22Rv1 (cell line): ENCODE measurements at regions not wholly inside any gene's neighbourhood (a gene's known extent, or its start where the extent isn't known, plus 50 kb on each side); places are given as distances from the start of the nearest gene placed in this dataset.

Experiments
- CTCF ChIP-seq: fragments of 450-650 bp; IDR thresholded peaks from 2 replicates; pipeline ENCODE4 v1.5.1; 2017; ENCODE audit warnings: mild to moderate bottlenecking
- ZFX ChIP-seq: fragments of 450-650 bp; IDR thresholded peaks from 2 replicates; pipeline ENCODE4 v1.6.1; 2017; ENCODE audit warnings: antibody characterized with exemption, borderline replicate concordance

DNA sequence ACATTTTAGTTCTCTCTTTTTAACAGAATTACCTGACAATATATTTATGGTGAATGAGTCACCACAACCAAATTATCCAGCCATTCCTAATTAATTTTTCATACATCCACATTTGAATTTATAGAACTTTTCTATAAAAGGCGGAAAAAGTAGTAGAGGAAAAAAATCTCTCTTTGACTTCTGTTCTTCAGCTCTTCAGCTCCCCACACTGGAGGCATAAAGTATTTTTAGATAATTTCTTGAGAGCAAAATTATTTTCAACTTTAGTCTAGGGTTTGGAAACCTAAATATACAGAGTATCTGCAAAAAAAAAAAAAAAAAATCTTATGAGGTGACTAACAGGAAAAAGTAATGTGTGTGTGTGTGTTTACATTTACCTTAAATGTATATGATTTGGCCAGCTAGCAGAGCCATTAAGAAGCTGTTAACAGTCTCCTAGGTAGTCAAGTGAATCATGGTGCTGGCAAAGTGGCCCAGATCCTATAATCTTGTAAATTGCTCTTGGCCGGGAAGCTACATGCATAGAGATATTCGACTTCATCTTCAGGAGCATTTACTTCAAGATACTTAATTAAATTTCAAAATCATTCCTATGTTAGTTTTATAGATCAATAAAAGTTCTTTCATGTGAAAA is 383.1 kb upstream of the STEAP1 start:
- peak; percentile 64 for TF ChIP-seq CTCF
- TF ChIP-seq ZFX = no peak
